Hepatocyte (in vitro differentiated cells): ENCODE measurements at regions not wholly inside any gene's neighbourhood (a gene's known extent, or its start where the extent isn't known, plus 50 kb on each side); places are given as distances from the start of the nearest gene placed in this dataset.

Source experiments
- DNase-seq: peaks from one replicate; pipeline ENCODE4 v3.0.0-alpha.2; 2016; ENCODE audit warnings: low spot score
- H2AFZ ChIP-seq: fragments of 200-600 bp; sonication (generic); 2 replicates; pipeline ENCODE4 v1.6.0; 2016; ENCODE audit warnings: antibody characterized with exemption, mild to moderate bottlenecking
- H3K27ac ChIP-seq: fragments of 200-600 bp; sonication (generic); 2 replicates; pipeline ENCODE4 v1.5.1; 2016; ENCODE audit warnings: mild to moderate bottlenecking
- H3K27me3 ChIP-seq: fragments of 200-600 bp; sonication (generic); 2 replicates; pipeline ENCODE4 v1.6.1; 2016
- H3K36me3 ChIP-seq: fragments of 200-600 bp; sonication (generic); replicated peaks from 2 replicates; pipeline ENCODE4 v1.5.1; 2016; ENCODE audit warnings: low read depth; ENCODE audit not compliant: insufficient read depth
- H3K4me1 ChIP-seq: fragments of 200-600 bp; sonication (generic); 2 replicates; pipeline ENCODE4 v1.5.1; 2016; ENCODE audit warnings: mild to moderate bottlenecking, moderate library complexity; ENCODE audit not compliant: insufficient read depth
- H3K4me2 ChIP-seq: fragments of 200-600 bp; sonication (generic); 2 replicates; pipeline ENCODE4 v1.6.0; 2016
- H3K4me3 ChIP-seq: fragments of 200-600 bp; sonication (generic); 2 replicates; pipeline ENCODE4 v1.5.1; 2016; ENCODE audit warnings: mild to moderate bottlenecking
- H3K79me2 ChIP-seq: fragments of 200-600 bp; sonication (generic); 2 replicates; pipeline ENCODE4 v1.6.0; 2017; ENCODE audit warnings: mild to moderate bottlenecking
- H3K9me2 ChIP-seq: fragments of 200-600 bp; sonication (generic); replicated peaks from 2 replicates; pipeline ENCODE4 v1.6.0; 2017; ENCODE audit warnings: mild to moderate bottlenecking; ENCODE audit not compliant: insufficient read depth
- H3K9me3 ChIP-seq: fragments of 200-600 bp; sonication (generic); 2 replicates; pipeline ENCODE4 v1.5.1; 2016; ENCODE audit warnings: low read depth, mild to moderate bottlenecking
- H4K20me1 ChIP-seq: fragments of 200-600 bp; sonication (generic); 2 replicates; pipeline ENCODE4 v1.6.0; 2016; ENCODE audit warnings: mild to moderate bottlenecking; ENCODE audit not compliant: insufficient read depth, poor library complexity, severe bottlenecking
- CTCF ChIP-seq: fragments of 200-600 bp; sonication (generic); IDR thresholded peaks from 2 replicates; pipeline ENCODE4 v1.5.1; 2016; ENCODE audit warnings: antibody characterized with exemption, mild to moderate bottlenecking; ENCODE audit not compliant: poor library complexity
- EZH2 ChIP-seq: fragments of 200-600 bp; sonication (generic); IDR thresholded peaks from 2 replicates; pipeline ENCODE4 v1.6.1; 2016; ENCODE audit warnings: antibody characterized with exemption, mild to moderate bottlenecking, borderline replicate concordance
- EZH2phosphoT487 ChIP-seq: fragments of 200-600 bp; sonication (generic); IDR thresholded peaks from one replicate; pipeline ENCODE4 v1.6.1; 2018; ENCODE audit warnings: antibody characterized with exemption, mild to moderate bottlenecking, low read depth, moderate library complexity; ENCODE audit not compliant: unreplicated experiment, severe bottlenecking
- WGBS: methylation state at CpG from one replicate; pipeline ENCODE4 v1.1.6; 2016; ENCODE audit warnings: low lambda C conversion rate; ENCODE audit errors: missing lambda C conversion rate; 5-methylcytosine and 5-hydroxymethylcytosine counted together

GRCh38 chr18:56003009-56003719 lies 415.2 kb upstream of the TCF4 start:
- 50% methylated on average over 1 of the region's 1 CpG for WGBS
- H3K4me1 ChIP-seq: peaks cover 16% of the 10 kb centered on the region
- H3K79me2 ChIP-seq: no peaks in the 10 kb centered on the region
- no peaks in the 10 kb centered on the region for H3K36me3 ChIP-seq
- H3K4me2 ChIP-seq: no peak overlapping the region
- H3K27me3 ChIP-seq: no peaks in the 10 kb centered on the region
- H3K4me3 ChIP-seq: no peak overlapping the region
- no peaks in the 10 kb centered on the region for H4K20me1 ChIP-seq
- no peak for TF ChIP-seq EZH2
- TF ChIP-seq EZH2phosphoT487: no peak
- TF ChIP-seq CTCF: no peak
- H3K9me2 ChIP-seq: no peaks in the 10 kb centered on the region
- H3K9me3 ChIP-seq: no peaks in the 10 kb centered on the region
- no peak overlapping the region for H2AFZ ChIP-seq
- no peak for DNase-seq
- no peak overlapping the region for H3K27ac ChIP-seq

- Histone ChIP-seq H3K9me2 (no peaks in the 10 kb centered on the region), H3K79me2 (no peaks in the 10 kb centered on the region), H3K27me3 (no peaks in the 10 kb centered on the region), H3K4me1 (peaks cover 25% of the 10 kb centered on the region), H3K4me2 (no peak overlapping the region), H3K36me3 (no peaks in the 10 kb centered on the region), H3K4me3 (no peak overlapping the region), H3K27ac (no peak overlapping the region), H4K20me1 (no peaks in the 10 kb centered on the region), H3K9me3 (no peaks in the 10 kb centered on the region), H2AFZ (no peak overlapping the region)
- no peak for DNase-seq
- TF ChIP-seq CTCF: no peak
- no peak for TF ChIP-seq EZH2
- no peak for TF ChIP-seq EZH2phosphoT487
- 90% methylated on average over 4 of the region's 4 CpGs for WGBS
Observed at GRCh38 chr18:56001576-56001975, 413.6 kb upstream of the TCF4 start.

DNA sequence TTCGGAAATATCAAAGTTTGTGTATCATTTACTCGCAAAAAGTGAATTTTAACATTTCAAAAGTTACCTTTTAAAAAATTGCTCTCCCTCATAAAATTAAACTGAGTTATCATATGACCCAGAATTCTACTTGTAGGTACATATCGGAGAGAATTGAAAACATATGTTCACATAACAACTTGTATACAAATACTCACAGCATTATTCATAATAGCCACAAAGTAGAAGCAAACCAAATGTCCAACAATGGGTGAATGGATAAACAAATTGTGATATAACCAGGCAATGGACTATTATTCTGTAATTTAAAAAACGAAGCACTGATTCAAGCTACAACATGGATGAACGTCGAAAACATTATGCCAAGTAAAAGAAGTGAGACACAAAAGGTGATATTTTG lies 412.0 kb upstream of the TCF4 start:
- Histone ChIP-seq H3K27me3 (no peaks in the 10 kb centered on the region), H3K27ac (peak overlapping the region; percentile 70), H4K20me1 (no peaks in the 10 kb centered on the region), H3K9me2 (no peaks in the 10 kb centered on the region), H3K9me3 (no peaks in the 10 kb centered on the region), H3K4me3 (no peak overlapping the region), H3K36me3 (no peaks in the 10 kb centered on the region), H3K79me2 (no peaks in the 10 kb centered on the region), H2AFZ (no peak overlapping the region), H3K4me2 (no peak overlapping the region), H3K4me1 (peaks cover 25% of the 10 kb centered on the region)
- DNase-seq: no peak
- 73% methylated on average over 6 of the region's 6 CpGs for WGBS
- TF ChIP-seq EZH2phosphoT487 (no peak), EZH2 (no peak), CTCF (no peak)
